Neural progenitor cell (in vitro differentiated cells): ENCODE measurements at regions not wholly inside any gene's neighbourhood (a gene's known extent, or its start where the extent isn't known, plus 50 kb on each side); places are given as distances from the start of the nearest gene placed in this dataset.

Source experiments
- EZH2 ChIP-seq: fragments of 200-600 bp; sonication (generic); IDR thresholded peaks from 2 replicates; pipeline ENCODE4 v1.6.1; 2017; ENCODE audit warnings: antibody characterized with exemption, mild to moderate bottlenecking, moderate library complexity
- EZH2phosphoT487 ChIP-seq: fragments of 200-600 bp; sonication (generic); IDR thresholded peaks from 2 replicates; pipeline ENCODE4 v1.6.1; 2017; ENCODE audit warnings: antibody characterized with exemption
- TF ChIP-seq, protein P1 (sequence below): fragments of 200-600 bp; sonication (generic); IDR thresholded peaks from 2 replicates; pipeline ENCODE4 v1.5.1; 2017; ENCODE audit warnings: antibody characterized with exemption, mild to moderate bottlenecking

DNA sequence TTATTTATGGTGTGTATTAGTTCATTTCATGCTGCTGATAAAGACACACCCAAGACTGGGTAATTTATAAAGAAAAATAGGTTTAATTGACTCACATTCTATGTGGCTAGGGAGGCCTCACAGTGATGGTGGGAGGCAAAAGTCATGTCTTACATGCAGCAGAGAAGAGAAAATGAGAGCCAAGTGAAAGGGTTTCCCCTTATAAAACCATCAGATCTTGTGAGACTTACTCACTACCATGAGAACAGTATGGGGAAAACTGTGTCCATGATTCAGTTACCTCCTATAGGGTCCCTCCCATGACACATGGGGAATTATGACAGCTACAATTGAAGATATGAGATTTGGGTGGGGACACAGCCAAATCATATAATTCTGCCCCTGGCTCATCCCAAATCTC is 150.0 kb upstream of the AHI1 start:
- TF ChIP-seq, protein P1, sequence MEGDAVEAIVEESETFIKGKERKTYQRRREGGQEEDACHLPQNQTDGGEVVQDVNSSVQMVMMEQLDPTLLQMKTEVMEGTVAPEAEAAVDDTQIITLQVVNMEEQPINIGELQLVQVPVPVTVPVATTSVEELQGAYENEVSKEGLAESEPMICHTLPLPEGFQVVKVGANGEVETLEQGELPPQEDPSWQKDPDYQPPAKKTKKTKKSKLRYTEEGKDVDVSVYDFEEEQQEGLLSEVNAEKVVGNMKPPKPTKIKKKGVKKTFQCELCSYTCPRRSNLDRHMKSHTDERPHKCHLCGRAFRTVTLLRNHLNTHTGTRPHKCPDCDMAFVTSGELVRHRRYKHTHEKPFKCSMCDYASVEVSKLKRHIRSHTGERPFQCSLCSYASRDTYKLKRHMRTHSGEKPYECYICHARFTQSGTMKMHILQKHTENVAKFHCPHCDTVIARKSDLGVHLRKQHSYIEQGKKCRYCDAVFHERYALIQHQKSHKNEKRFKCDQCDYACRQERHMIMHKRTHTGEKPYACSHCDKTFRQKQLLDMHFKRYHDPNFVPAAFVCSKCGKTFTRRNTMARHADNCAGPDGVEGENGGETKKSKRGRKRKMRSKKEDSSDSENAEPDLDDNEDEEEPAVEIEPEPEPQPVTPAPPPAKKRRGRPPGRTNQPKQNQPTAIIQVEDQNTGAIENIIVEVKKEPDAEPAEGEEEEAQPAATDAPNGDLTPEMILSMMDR: no peak
- TF ChIP-seq EZH2phosphoT487 (no peak), EZH2 (no peak)
